Spinal cord (tissue), 9 donors: ENCODE measurements at regions not wholly inside any gene's neighbourhood (a gene's known extent, or its start where the extent isn't known, plus 50 kb on each side); places are given as distances from the start of the nearest gene placed in this dataset.

Experiments used
- DNase-seq, 6 donors: peaks; one replicate each; pipeline versions ENCODE4 v3.0.0 to v3.0.0-alpha.2; 2013 to 2015; ENCODE audit warnings: low spot score in 6 of 6, low read depth in 4 of 6
- H3K27ac ChIP-seq: one replicate; pipeline ENCODE4 v1.5.1; 2013; ENCODE audit warnings: low read depth, low read length, control low read depth
- H3K27me3 ChIP-seq: one replicate; pipeline ENCODE4 v1.6.1; 2013; ENCODE audit warnings: low read length; ENCODE audit not compliant: control insufficient read depth, insufficient read depth
- H3K36me3 ChIP-seq: one replicate; pipeline ENCODE4 v1.6.1; 2013; ENCODE audit warnings: low read length; ENCODE audit not compliant: control insufficient read depth, insufficient read depth
- H3K4me1 ChIP-seq: one replicate; pipeline ENCODE4 v1.6.1; 2013; ENCODE audit warnings: low read length; ENCODE audit not compliant: control insufficient read depth, insufficient read depth
- H3K4me3 ChIP-seq: one replicate; pipeline ENCODE4 v1.5.1; 2013; ENCODE audit warnings: low read depth, low read length, control low read depth
- H3K9me3 ChIP-seq: one replicate; pipeline ENCODE4 v1.6.1; 2013; ENCODE audit warnings: low read length; ENCODE audit not compliant: control insufficient read depth, insufficient read depth
- WGBS: methylation state at CpG from one replicate; pipeline ENCODE4 v1.1.5; 2013; ENCODE audit warnings: missing lambda C conversion rate; ENCODE audit not compliant: insufficient coverage; 5-methylcytosine and 5-hydroxymethylcytosine counted together
- donor health status: healthy.

DNA sequence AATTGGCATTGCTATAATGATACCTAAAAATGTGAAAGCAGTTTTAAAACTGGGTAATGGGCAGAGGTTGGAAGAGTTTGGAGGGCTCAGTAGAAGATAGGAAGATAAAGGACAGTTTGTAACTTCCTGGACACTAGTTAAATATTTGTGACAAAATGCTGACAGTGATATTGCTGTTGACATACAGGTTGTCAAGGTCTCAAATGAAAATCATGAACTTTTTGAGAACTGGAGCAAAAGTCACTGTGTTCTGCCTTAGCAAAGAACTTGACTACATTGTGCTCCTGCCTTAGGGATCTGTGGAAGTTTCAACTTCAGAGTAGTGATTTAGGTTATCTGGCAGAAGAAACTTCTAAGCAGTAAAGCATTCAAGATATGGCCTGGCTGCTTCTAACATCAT is 113.7 kb upstream of the CD96 start:
- Histone ChIP-seq H3K4me3 (no peak overlapping the region), H3K9me3 (peaks cover 3% of the 10 kb centered on the region), H3K4me1 (no peaks in the 10 kb centered on the region), H3K27me3 (no peaks in the 10 kb centered on the region), H3K27ac (no peak overlapping the region), H3K36me3 (no peaks in the 10 kb centered on the region)
- no peak for DNase-seq

DNA sequence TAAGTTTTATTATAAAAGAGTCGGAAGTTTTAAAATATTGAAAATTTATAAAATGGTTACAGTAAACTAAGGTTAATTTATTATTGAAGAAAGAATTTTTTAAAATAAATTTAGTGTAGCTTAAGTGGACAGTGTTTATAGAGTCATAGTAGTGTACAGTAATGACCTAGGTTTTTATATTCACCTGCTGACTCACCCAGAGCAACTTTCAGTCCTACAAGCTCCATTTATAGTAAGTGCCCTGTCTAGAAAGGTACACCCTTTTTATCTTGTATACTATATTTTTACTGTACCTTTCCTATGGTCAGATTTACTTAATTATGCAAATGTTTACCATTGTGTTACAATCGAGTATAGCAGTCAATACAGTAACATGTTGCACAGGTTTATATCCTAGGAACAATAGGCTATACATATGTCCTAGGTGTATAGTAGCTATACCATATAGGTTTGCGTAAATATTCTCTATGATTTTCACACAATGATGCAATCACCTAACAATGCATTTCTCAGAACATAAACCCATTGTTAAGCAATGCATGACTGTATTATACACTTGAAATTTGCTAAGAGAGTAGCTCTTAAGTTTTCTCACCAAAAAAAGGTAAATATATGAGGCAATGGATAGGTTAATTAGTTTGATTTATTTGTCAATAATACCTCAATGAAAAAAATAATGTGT is 106.9 kb upstream of the CD96 start:
- WGBS = no CpG with 5 or more reads among the region's 3 CpGs
- Histone ChIP-seq H3K27me3 (no peaks in the 10 kb centered on the region), H3K27ac (no peak overlapping the region), H3K4me1 (no peaks in the 10 kb centered on the region), H3K4me3 (no peak overlapping the region), H3K36me3 (no peaks in the 10 kb centered on the region), H3K9me3 (no peaks in the 10 kb centered on the region)
- no peak for DNase-seq

DNA sequence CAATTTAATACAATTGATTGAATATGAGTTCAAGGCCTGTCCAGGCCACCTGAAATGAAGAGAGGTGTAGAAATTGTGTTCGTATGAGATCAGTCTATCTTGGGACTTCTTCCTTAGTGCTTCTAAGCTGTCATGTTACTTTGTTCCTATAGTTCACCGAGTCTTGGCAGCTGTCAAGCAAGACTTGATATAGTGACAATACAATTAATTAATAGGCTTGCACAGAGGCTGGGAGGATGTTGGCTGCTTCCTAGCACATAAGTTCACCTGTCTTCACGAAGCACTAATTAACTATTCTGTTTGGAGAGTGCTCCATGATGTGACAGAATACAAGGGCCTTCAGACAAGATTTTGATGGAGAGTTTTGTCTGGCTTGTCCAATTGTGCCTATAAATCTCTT is 103.7 kb upstream of the CD96 start:
- Histone ChIP-seq H3K9me3 (no peaks in the 10 kb centered on the region), H3K4me1 (no peaks in the 10 kb centered on the region), H3K4me3 (no peak overlapping the region), H3K36me3 (no peaks in the 10 kb centered on the region), H3K27me3 (no peaks in the 10 kb centered on the region), H3K27ac (no peak overlapping the region)
- no peak for DNase-seq
- 100% methylated on average over 1 of the region's 3 CpGs for WGBS

DNA sequence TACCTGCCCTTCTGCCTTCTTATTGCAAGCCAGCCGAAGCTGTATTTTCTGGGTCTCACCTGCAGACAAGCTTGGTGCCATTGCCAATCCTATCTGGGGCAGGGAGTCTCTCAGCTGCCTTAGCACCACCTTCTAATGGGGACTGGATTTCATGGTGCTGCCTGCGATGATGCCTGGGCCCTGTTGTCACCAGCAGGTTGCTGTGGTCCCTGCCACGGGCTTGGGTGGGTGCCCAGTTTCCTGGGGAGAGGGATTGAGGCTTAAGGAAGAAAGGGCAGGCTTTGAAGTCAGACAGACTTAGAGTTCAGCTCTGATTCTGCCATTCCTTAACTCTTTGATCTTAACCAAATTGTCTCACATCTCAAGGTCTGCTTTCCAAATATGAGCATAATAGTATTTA is 87.4 kb upstream of the CD96 start:
- H3K36me3 ChIP-seq = no peaks in the 10 kb centered on the region
- WGBS = 100% methylated on average over 1 of the region's 3 CpGs

DNA sequence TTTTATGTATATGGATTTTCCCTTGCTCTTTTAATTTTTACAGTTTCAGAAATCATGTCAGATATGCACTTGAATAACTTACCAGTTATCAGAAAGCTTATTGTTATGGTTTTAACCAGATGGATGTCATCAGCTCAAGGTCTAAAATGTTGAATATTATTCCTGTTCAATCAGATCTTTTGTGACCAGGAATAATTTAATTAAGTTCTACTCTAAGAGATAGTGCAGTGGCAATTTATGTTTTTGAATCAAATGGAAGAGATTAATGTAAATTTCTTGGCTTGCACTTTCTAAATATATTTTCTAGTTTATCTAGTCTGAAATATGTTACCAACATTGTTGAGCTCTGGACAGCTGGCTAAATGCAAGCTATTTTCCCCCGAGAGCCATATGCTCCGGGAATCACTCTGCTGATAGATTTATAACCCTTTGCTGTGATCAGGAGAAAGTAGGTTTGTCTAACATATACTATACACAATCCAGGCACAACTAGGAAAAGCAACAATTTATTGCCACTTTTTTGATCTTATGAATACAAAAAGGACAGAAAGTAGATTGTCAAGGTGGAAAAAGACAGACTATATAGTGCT is 76.8 kb upstream of the CD96 start:
- Histone ChIP-seq H3K36me3 (no peaks in the 10 kb centered on the region), H3K9me3 (no peaks in the 10 kb centered on the region), H3K27ac (no peak overlapping the region), H3K4me3 (no peak overlapping the region), H3K27me3 (no peaks in the 10 kb centered on the region), H3K4me1 (no peaks in the 10 kb centered on the region)
- no CpG with 5 or more reads among the region's 2 CpGs for WGBS
- peak in 2 of 6 donors; percentile 46 to 77 for DNase-seq

More for the DNA sequence above, 87.4 kb upstream of the CD96 start:
- Histone ChIP-seq H3K9me3 (no peaks in the 10 kb centered on the region), H3K27me3 (no peaks in the 10 kb centered on the region), H3K4me3 (no peak overlapping the region), H3K4me1 (no peaks in the 10 kb centered on the region), H3K27ac (no peak overlapping the region)
- no peak for DNase-seq

DNA sequence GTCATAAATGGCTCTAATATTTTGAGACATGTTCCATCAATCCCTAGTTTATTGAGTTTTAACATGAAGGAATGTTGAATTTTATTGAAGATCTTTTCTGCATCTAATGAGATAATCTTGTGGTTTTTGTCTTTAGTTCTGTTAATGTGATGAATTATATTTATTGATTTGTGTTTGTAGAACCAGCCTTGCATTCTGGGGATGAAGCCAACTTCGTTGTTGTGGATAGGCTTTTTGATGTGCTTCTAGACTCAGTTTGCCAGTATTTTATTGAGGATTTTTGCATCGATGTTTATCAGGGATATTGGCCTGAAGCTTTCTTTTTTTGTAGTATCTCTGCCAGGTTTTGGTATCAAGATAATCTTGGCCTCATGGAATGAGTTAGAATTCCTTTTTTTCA is 72.0 kb upstream of the CD96 start:
- Histone ChIP-seq H3K27ac (no peak overlapping the region), H3K36me3 (no peaks in the 10 kb centered on the region), H3K4me3 (no peak overlapping the region), H3K4me1 (no peaks in the 10 kb centered on the region), H3K27me3 (no peaks in the 10 kb centered on the region), H3K9me3 (no peaks in the 10 kb centered on the region)
- 87% methylated on average over 2 of the region's 2 CpGs for WGBS
- DNase-seq = no peak

DNA sequence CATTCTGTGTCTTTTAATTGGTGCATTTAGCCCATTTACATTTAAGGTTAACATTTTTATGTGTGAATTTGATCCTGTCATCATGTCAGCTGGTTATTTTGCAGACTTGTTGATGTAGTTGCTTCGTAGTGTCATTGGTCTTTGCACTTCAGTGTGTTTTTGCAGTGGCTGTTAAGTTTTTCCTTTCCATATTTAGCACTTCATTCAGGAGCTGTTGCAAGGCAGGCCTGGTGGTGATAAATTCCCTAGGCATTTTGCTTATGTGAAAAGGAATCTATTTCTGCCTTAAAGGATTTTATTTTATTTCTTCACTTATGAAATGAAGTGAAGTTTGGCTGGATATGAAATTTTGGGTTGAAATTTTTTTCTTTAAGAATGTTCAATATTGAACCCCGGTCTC is 70.2 kb upstream of the CD96 start:
- Histone ChIP-seq H3K9me3 (no peaks in the 10 kb centered on the region), H3K4me1 (no peaks in the 10 kb centered on the region), H3K4me3 (no peak overlapping the region), H3K36me3 (no peaks in the 10 kb centered on the region), H3K27ac (no peak overlapping the region), H3K27me3 (no peaks in the 10 kb centered on the region)
- DNase-seq = peak in 1 of 6 donors; percentile 30
- no CpG with 5 or more reads among the region's 2 CpGs for WGBS

DNA sequence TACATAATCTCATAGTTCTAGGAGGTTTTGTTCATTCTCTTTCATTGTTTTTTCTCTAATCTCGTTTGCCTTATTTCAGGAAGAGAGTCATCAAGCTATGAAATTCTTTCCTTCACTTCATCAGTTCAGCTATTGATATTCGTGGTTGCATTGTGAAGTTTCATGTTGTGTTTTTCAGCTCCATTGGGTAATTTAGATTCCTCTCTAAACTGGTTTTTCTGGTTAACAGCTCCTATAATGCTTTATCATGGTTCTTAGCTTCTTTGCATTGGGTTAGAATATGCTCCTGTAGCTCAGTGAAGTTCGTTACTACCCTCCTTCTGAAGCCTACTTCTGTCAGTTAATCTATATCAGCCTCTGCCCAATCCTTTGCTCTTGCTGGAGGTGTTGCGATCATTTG is 69.4 kb upstream of the CD96 start:
- Histone ChIP-seq H3K27me3 (no peaks in the 10 kb centered on the region), H3K4me1 (no peaks in the 10 kb centered on the region), H3K36me3 (no peaks in the 10 kb centered on the region), H3K27ac (no peak overlapping the region), H3K9me3 (no peaks in the 10 kb centered on the region), H3K4me3 (no peak overlapping the region)
- no CpG with 5 or more reads among the region's 4 CpGs for WGBS
- DNase-seq = no peak

DNA sequence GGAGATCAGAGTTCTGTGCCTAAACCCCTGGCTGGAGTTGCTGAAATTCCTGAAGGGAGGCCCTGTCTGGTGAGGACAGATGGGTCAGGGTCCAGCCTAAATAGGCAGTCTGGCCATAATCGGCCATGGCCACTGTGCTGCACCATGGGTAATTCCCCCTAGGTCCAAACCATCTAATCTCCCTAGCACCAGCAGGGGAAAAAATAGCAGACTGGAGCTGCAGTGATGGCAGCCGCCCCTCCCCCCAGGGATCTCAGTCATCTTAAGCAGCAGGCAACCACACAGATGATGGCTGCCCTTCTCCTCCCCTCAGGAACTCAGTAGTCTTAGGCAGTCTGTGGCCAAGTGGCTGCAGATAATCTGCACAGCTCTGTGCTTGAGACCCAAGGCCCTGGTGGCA is 68.4 kb upstream of the CD96 start:
- Histone ChIP-seq H3K9me3 (no peaks in the 10 kb centered on the region), H3K27ac (no peak overlapping the region), H3K27me3 (no peaks in the 10 kb centered on the region), H3K36me3 (no peaks in the 10 kb centered on the region), H3K4me3 (no peak overlapping the region), H3K4me1 (no peaks in the 10 kb centered on the region)
- DNase-seq = no peak
- 95% methylated on average over 2 of the region's 2 CpGs for WGBS

DNA sequence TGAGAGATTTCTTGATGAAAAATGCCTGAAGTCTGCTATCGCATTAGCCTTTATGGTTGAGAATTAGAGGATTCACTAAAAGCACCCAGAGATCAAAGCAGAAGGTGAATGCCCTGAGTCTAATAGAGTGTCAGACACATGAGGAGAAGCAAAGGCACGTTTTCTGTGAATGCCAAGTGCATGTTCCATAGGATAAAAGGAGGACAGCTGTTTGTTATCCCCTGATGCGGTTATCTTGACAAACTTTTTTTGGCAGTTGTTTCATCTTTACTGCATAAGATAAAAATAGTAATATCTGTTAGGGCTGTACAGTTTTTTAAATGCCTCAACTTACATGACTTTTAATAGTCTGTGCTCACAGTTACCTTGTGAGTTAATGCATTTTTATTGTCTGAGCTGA is 65.3 kb upstream of the CD96 start:
- H3K27me3 ChIP-seq = no peaks in the 10 kb centered on the region
- H3K36me3 ChIP-seq = no peaks in the 10 kb centered on the region
- H3K9me3 ChIP-seq = no peaks in the 10 kb centered on the region
- no peak overlapping the region for H3K27ac ChIP-seq
- no peaks in the 10 kb centered on the region for H3K4me1 ChIP-seq
- peak in 1 of 6 donors; percentile 9 for DNase-seq
- no peak overlapping the region for H3K4me3 ChIP-seq
- WGBS = 65% methylated on average over 2 of the region's 3 CpGs
